Esophagus muscularis mucosa (tissue), 4 donors: ENCODE measurements at regions not wholly inside any gene's neighbourhood (a gene's known extent, or its start where the extent isn't known, plus 50 kb on each side); places are given as distances from the start of the nearest gene placed in this dataset.

Source experiments
- DNase-seq: peaks from one replicate; pipeline ENCODE4 v3.0.0-alpha.2; 2017; ENCODE audit errors: extremely low spot score
- H3K27ac ChIP-seq, 4 donors: fragments of 200-600 bp; sonication (generic); replicated peaks in 1 of 4; 1 replicate in 3 of 4; 2 replicates in 1 of 4; pipeline ENCODE4 v1.5.1; 2016 to 2019; ENCODE audit warnings: mild to moderate bottlenecking in 1 of 4
- H3K27me3 ChIP-seq, 4 donors: fragments of 200-600 bp; sonication (generic); one replicate each; pipeline versions ENCODE4 v1.5.1 to v1.6.0; 2016 to 2019
- H3K36me3 ChIP-seq, 4 donors: fragments of 200-600 bp; sonication (generic); one replicate each; pipeline ENCODE4 v1.5.1; 2016 to 2019
- H3K4me1 ChIP-seq, 4 donors: fragments of 200-600 bp; sonication (generic); one replicate each; pipeline ENCODE4 v1.5.1; 2016 to 2019
- H3K4me3 ChIP-seq, 4 donors: fragments of 200-600 bp; sonication (generic); 1 replicate in 2 of 4; 2 replicates in 2 of 4; pipeline ENCODE4 v1.5.1; 2016 to 2019; ENCODE audit warnings: mild to moderate bottlenecking in 4 of 4, moderate library complexity in 1 of 4
- H3K9me3 ChIP-seq, 4 donors: fragments of 200-600 bp; sonication (generic); 1 replicate in 3 of 4; 2 replicates in 1 of 4; pipeline ENCODE4 v1.5.1; 2016 to 2019
- EP300 ChIP-seq: sonication (generic); formaldehyde crosslinking; IDR thresholded peaks from one replicate; pipeline ENCODE4 v1.6.1; 2017; ENCODE audit warnings: antibody characterized with exemption
- POLR2A ChIP-seq: fragments of 450-650 bp; IDR thresholded peaks from one replicate; pipeline ENCODE4 v1.6.1; 2017; ENCODE audit warnings: antibody characterized with exemption, moderate library complexity, mild to moderate bottlenecking, low read depth
- POLR2AphosphoS5 ChIP-seq, 2 donors: sonication (generic); formaldehyde crosslinking; IDR thresholded peaks; one replicate each; pipeline ENCODE4 v1.6.1; 2017; ENCODE audit warnings: antibody characterized with exemption in 2 of 2
- WGBS: methylation state at CpG from one replicate; pipeline ENCODE4 v1.1.5; 2018; 5-methylcytosine and 5-hydroxymethylcytosine counted together
- intact Hi-C: fragments of 100-400 bp; cut with DNase I; formaldehyde crosslinking; loops from one replicate; pipeline ENCODE4 v1.15.1; 2023
- TF ChIP-seq, protein P1 (sequence below), 3 experiments: fragments of 200-600 bp in 2 of 3; fragments of 450-650 bp in 1 of 3; sonication (generic) in 2 of 3; IDR thresholded peaks; one replicate each; pipeline ENCODE4 v1.5.1; 2017 to 2019; ENCODE audit warnings: antibody characterized with exemption in 3 of 3, mild to moderate bottlenecking in 2 of 3, moderate library complexity in 1 of 3

DNA sequence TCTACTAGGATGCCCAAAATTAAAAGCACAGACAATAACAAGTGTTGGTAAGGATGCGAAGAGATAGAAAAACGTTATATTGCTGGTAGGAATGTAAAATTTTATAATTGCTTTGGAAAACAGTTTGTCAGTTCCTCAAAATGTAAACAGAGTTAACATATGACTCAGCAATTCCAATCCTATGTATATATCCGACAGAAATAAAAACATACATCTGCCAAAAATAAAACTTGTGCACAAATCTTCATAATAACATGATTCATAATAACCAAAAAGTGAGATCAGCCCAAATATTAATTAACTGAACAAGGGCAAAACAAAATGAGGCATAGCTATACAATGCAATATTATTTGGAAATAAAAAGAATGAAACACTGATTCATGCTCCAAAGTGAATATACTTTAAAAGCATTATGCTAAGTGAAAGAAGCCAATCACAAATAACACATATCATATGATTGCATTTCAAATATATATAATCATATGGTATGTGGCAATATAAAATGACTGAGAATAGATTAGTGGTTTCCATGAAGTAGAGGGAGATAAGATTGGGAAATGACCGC, 609.3 kb downstream of the IGSF11 start:
- TF ChIP-seq EP300 (no peak), POLR2AphosphoS5 (IDR thresholded peaks at IDR 0.05) (no peak), POLR2A (no peak)
- TF ChIP-seq, protein P1, sequence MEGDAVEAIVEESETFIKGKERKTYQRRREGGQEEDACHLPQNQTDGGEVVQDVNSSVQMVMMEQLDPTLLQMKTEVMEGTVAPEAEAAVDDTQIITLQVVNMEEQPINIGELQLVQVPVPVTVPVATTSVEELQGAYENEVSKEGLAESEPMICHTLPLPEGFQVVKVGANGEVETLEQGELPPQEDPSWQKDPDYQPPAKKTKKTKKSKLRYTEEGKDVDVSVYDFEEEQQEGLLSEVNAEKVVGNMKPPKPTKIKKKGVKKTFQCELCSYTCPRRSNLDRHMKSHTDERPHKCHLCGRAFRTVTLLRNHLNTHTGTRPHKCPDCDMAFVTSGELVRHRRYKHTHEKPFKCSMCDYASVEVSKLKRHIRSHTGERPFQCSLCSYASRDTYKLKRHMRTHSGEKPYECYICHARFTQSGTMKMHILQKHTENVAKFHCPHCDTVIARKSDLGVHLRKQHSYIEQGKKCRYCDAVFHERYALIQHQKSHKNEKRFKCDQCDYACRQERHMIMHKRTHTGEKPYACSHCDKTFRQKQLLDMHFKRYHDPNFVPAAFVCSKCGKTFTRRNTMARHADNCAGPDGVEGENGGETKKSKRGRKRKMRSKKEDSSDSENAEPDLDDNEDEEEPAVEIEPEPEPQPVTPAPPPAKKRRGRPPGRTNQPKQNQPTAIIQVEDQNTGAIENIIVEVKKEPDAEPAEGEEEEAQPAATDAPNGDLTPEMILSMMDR (IDR thresholded peaks at IDR 0.05), result no peak
- intact Hi-C loops, result loop anchor here (5.0 kb wide), 1 partner anchor 362 kb away; no protein-coding TSS in a partner anchor
- Histone ChIP-seq H3K36me3 (no peaks in the 10 kb centered on the region), H3K9me3 (no peaks in the 10 kb centered on the region), H3K27ac (no peak overlapping the region), H3K27me3 (no peaks in the 10 kb centered on the region), H3K4me1 (no peaks in the 10 kb centered on the region), H3K4me3 (no peak overlapping the region)
- whole genome bisulfite sequencing, result 65% methylated on average over 4 of the region's 4 CpGs
- no peak for DNase-seq

DNA sequence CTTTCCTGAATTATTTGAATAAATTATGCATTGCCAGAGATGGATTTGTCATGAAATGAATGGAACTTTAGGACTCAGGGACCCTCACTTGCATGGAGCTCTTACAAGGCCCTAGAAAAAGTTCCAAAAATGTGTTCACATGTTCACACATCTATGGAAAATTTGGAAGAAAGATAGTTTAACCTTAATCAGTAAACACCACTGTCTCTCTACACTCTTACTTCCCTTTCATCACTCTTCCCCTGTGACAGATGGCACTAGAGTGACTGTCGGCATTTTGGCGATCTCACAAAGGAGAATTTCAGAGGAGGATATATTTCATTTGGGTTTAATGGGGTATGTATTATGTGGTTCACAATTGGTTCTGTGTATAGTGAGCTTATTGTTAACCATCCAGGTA, 600.8 kb downstream of the IGSF11 start:
- DNase-seq, result no peak
- WGBS, result 66% methylated on average over 2 of the region's 2 CpGs
- Histone ChIP-seq H3K4me1 (no peaks in the 10 kb centered on the region), H3K27me3 (no peaks in the 10 kb centered on the region), H3K27ac (no peak overlapping the region), H3K4me3 (no peak overlapping the region), H3K9me3 (no peaks in the 10 kb centered on the region), H3K36me3 (no peaks in the 10 kb centered on the region)
- no peak for TF ChIP-seq POLR2A
- no peak for TF ChIP-seq POLR2AphosphoS5 (IDR thresholded peaks at IDR 0.05)
- TF ChIP-seq EP300, result no peak
- TF ChIP-seq, protein P1 (IDR thresholded peaks at IDR 0.05), result no peak
- intact Hi-C loops, result no loop called here

DNA sequence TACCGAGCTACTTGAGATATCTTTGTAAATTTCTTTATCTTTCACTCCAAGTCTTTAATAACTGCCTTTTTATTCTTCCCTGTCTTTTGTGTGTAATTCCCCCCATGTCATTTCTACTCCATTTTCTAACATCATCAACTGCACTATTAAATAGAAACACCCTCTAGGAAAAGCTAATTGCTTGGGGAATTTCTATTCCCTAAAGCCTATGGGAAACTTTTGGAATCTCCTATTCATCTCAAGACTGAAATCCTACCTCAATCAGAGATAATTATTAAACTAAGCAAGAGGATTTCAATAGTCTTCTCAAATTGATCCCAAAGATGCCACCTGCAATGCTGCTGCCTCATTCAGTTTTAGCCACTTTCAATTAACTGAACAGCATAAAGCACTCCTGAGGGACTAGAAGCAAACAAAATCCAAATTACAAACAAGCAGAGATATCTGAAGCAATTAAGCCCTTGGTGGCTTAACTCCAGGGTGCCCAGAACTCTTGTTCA, 598.7 kb downstream of the IGSF11 start:
- DNase-seq, result no peak
- Histone ChIP-seq H3K36me3 (no peaks in the 10 kb centered on the region), H3K27ac (no peak overlapping the region), H3K4me1 (no peaks in the 10 kb centered on the region), H3K27me3 (no peaks in the 10 kb centered on the region), H3K4me3 (no peak overlapping the region), H3K9me3 (no peaks in the 10 kb centered on the region)
- intact Hi-C loops, result no loop called here
- 88% methylated on average over 1 of the region's 1 CpG for WGBS
- TF ChIP-seq POLR2A (no peak), EP300 (no peak), POLR2AphosphoS5 (IDR thresholded peaks at IDR 0.05) (no peak)
- TF ChIP-seq, protein P1 (IDR thresholded peaks at IDR 0.05), result no peak

DNA sequence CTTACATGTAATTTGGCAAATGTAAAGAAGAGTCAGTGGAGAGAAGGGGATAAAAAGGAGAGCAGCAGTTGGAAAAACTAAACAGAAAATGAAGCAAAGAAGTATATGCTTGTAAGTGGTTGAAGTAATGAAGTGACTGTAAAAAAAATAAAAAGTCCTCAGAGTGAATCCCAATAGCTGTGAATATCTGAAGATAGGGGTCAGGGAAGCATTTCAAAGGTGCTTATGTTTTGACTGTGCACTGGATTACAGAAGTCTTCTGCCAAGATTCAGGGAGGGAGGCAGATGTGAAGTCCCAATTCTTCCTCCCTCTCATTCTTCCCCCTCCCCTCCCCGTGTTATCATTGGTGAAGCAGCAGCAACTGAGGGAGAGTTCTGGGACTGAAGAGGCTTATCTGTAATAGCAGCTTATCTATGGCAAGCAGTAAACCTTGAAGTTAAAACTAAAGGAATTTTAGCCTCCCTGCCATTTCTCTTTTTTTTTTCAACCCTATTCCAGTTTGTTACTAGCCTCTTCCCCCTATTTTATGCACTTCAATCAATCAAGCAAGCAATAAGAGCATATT, 597.9 kb downstream of the IGSF11 start:
- intact Hi-C loops, result no loop called here
- no peaks in the 10 kb centered on the region for H3K36me3 ChIP-seq
- H3K9me3 ChIP-seq, result no peaks in the 10 kb centered on the region
- no peaks in the 10 kb centered on the region for H3K27me3 ChIP-seq
- H3K27ac ChIP-seq, result no peak overlapping the region
- DNase-seq, result no peak
- H3K4me1 ChIP-seq, result no peaks in the 10 kb centered on the region
- TF ChIP-seq POLR2AphosphoS5 (IDR thresholded peaks at IDR 0.05), result no peak
- TF ChIP-seq POLR2A, result no peak
- TF ChIP-seq, protein P1 (IDR thresholded peaks at IDR 0.05), result no peak
- TF ChIP-seq EP300, result no peak
- 18% methylated on average over 1 of the region's 1 CpG for WGBS
- H3K4me3 ChIP-seq, result no peak overlapping the region
